A673 (cell line): ENCODE measurements at regions not wholly inside any gene's neighbourhood (a gene's known extent, or its start where the extent isn't known, plus 50 kb on each side); places are given as distances from the start of the nearest gene placed in this dataset.

ENCODE experiments used
- BruUV-seq: library from RNA; stranded (reverse); fragments of 400-500 nt; replicated peaks from 2 replicates; lab custom pipeline; 2021; lab: Mats Ljungman, UMichigan
- CTCF ChIA-PET: fragments of 300-600 bp; sonication (Branson Sonifier 250); formaldehyde crosslinking; loops from one replicate; lab custom pipeline; 2022; ENCODE audit warnings: antibody characterized with exemption; lab: Charles Lee
- POLR2A ChIA-PET: fragments of 300-600 bp; sonication (Branson Sonifier 250); formaldehyde crosslinking; loops from one replicate; lab custom pipeline; 2022; ENCODE audit warnings: antibody characterized with exemption; ENCODE audit not compliant: low non-redundant PET; lab: Charles Lee
- DNase-seq: peaks from one replicate; pipeline ENCODE4 v3.0.0-alpha.2; 2015; ENCODE audit warnings: low spot score
- H3K27ac ChIP-seq: fragments of 200-600 bp; sonication (generic); 2 replicates; pipeline ENCODE4 v1.5.1; 2016; ENCODE audit warnings: mixed run types, low read depth, mild to moderate bottlenecking, mixed read lengths, antibody characterized with exemption, low read length; ENCODE audit not compliant: poor library complexity, severe bottlenecking
- H3K27me3 ChIP-seq: fragments of 200-600 bp; sonication (generic); replicated peaks from 2 replicates; pipeline ENCODE4 v1.6.1; 2017; ENCODE audit warnings: mixed run types, low read depth, mild to moderate bottlenecking, mixed read lengths, antibody characterized with exemption, low read length; ENCODE audit not compliant: insufficient read depth, poor library complexity
- H3K36me3 ChIP-seq: fragments of 200-600 bp; sonication (generic); 2 replicates; pipeline ENCODE4 v1.6.1; 2016; ENCODE audit warnings: mixed run types, mild to moderate bottlenecking, mixed read lengths, antibody characterized with exemption, low read length; ENCODE audit not compliant: insufficient read depth, poor library complexity, severe bottlenecking
- H3K4me1 ChIP-seq: fragments of 200-600 bp; sonication (generic); 2 replicates; pipeline ENCODE4 v1.6.1; 2017; ENCODE audit warnings: mixed run types, mild to moderate bottlenecking, mixed read lengths, antibody characterized with exemption, low read length; ENCODE audit not compliant: insufficient read depth, poor library complexity, severe bottlenecking
- H3K4me3 ChIP-seq: fragments of 200-600 bp; sonication (generic); 2 replicates; pipeline ENCODE4 v1.5.1; 2016; ENCODE audit warnings: low read depth, mixed run types, mild to moderate bottlenecking, mixed read lengths, low read length; ENCODE audit not compliant: poor library complexity, severe bottlenecking
- H3K9me3 ChIP-seq: fragments of 200-600 bp; sonication (generic); 2 replicates; pipeline ENCODE4 v1.6.1; 2016; ENCODE audit warnings: mixed run types, low read depth, mild to moderate bottlenecking, mixed read lengths, antibody characterized with exemption, low read length; ENCODE audit not compliant: poor library complexity, severe bottlenecking
- EZH2 ChIP-seq: fragments of 200-600 bp; sonication (generic); IDR thresholded peaks from 2 replicates; pipeline ENCODE4 v1.6.1; 2017; ENCODE audit warnings: borderline replicate concordance, low read depth, mild to moderate bottlenecking, mixed read lengths, antibody characterized with exemption, low read length; ENCODE audit not compliant: poor library complexity, severe bottlenecking
- intact Hi-C: fragments of 100-400 bp; cut with micrococcal nuclease; formaldehyde crosslinking; loops from one replicate; pipeline ENCODE4 v1.10.0; 2022; ENCODE audit not compliant: unreplicated experiment
- TF ChIP-seq, protein P1 (sequence below): fragments of 300-800, 200-600 bp; sonication (generic); conservative IDR thresholded peaks from 2 replicates; pipeline ENCODE4 v1.5.1; 2017; ENCODE audit warnings: low read depth, mild to moderate bottlenecking, antibody characterized with exemption, low read length, moderate library complexity, mixed read lengths

DNA sequence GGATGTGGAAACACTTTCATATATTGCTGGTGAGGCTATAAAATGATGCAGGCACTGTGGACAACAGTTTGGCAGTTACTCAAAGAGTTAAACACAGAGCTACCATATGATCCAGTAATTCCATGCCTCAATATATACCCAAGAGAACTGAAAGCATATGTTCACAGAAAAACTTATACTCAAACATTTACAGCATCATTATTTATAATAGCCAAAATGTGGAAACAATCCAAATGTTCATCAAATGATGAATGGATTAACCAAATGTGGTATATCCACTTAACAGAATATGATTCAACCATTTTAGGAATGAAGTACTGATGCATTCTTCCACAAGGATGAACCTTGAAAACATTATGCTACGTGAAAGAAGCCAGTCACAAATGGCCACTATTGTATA lies 603.8 kb downstream of the IQCM start:
- no TSS peak for BruUV-seq
- DNase-seq = no peak
- intact Hi-C loops = no loop called here

DNA sequence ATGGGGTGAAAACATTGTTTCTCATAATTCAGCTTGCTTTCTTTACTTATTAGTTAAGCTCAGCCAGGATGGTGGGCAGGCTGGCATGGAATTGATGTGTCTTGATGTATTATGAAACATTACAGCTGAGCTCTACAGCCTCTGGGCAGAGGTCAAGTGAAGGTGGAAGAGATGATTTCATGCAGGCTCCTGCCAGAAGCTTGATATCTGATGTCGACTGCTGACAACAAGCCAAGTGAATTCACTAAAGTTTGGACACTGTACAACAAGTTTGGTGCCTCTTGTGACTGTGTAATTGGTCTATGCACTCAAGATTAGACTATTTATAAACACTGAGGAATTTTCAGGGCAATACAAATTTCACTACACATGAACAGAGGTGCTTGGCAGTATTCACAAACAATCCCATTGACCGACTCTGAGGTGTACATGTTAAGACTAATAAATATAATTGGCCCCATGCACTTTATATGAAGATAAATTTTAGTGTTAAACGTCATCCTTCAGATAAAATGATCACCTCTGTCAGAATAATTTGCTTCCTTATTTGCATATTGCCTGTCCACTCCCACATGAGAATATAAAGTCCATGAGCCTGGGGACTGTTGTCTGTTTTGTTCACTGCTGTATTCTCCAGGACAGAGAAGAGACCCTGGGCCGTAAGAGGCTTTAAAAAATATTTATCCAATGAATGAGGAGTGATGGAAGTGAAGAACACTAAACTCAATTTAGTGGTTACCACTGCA lies 612.2 kb downstream of the IQCM start:
- H3K9me3 ChIP-seq = no peaks in the 10 kb centered on the region
- TF ChIP-seq EZH2 = no peak
- TF ChIP-seq, protein P1, sequence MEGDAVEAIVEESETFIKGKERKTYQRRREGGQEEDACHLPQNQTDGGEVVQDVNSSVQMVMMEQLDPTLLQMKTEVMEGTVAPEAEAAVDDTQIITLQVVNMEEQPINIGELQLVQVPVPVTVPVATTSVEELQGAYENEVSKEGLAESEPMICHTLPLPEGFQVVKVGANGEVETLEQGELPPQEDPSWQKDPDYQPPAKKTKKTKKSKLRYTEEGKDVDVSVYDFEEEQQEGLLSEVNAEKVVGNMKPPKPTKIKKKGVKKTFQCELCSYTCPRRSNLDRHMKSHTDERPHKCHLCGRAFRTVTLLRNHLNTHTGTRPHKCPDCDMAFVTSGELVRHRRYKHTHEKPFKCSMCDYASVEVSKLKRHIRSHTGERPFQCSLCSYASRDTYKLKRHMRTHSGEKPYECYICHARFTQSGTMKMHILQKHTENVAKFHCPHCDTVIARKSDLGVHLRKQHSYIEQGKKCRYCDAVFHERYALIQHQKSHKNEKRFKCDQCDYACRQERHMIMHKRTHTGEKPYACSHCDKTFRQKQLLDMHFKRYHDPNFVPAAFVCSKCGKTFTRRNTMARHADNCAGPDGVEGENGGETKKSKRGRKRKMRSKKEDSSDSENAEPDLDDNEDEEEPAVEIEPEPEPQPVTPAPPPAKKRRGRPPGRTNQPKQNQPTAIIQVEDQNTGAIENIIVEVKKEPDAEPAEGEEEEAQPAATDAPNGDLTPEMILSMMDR = no peak
- no peak for DNase-seq
- ChIA-PET POLR2A (no interaction called here), CTCF (no interaction called here)
- peaks cover 2% of the 10 kb centered on the region for H3K4me1 ChIP-seq
- H3K4me3 ChIP-seq = no peak overlapping the region
- no peaks in the 10 kb centered on the region for H3K27me3 ChIP-seq
- no TSS peak for BruUV-seq
- H3K36me3 ChIP-seq = no peaks in the 10 kb centered on the region
- intact Hi-C loops = no loop called here
- no peak overlapping the region for H3K27ac ChIP-seq

More for the DNA sequence above, 603.8 kb downstream of the IQCM start:
- Histone ChIP-seq H3K27me3 (no peaks in the 10 kb centered on the region), H3K4me3 (no peak overlapping the region), H3K4me1 (peaks cover 9% of the 10 kb centered on the region), H3K36me3 (no peaks in the 10 kb centered on the region), H3K27ac (no peak overlapping the region), H3K9me3 (no peaks in the 10 kb centered on the region)
- ChIA-PET CTCF (no interaction called here), POLR2A (no interaction called here)
- TF ChIP-seq, protein P1 = no peak

DNA sequence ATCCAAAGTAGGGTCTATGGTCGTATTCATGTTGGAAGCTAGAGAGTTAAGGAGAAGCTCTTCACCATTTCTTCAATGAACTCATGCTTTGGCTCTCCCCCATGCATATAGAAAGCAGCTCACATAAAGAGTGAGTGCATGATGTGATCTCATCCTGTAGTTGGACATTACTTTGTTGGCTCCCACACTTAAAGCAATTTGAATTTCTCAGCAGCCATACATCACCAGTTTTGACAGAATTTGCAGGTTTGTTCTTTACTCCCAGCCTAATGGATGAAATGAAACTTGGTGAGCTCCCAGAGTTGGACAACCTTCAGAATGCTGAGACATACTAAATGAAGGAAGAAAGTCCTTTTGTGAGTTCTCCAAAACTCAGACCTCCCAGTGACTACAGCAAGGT lies 613.5 kb downstream of the IQCM start:
- ChIA-PET POLR2A (no interaction called here), CTCF (no interaction called here)
- Histone ChIP-seq H3K4me3 (no peak overlapping the region), H3K36me3 (no peaks in the 10 kb centered on the region), H3K9me3 (no peaks in the 10 kb centered on the region), H3K27ac (no peak overlapping the region), H3K4me1 (no peaks in the 10 kb centered on the region), H3K27me3 (no peaks in the 10 kb centered on the region)
- DNase-seq = no peak
- intact Hi-C loops = no loop called here
- no TSS peak for BruUV-seq
- TF ChIP-seq, protein P1 = no peak
- TF ChIP-seq EZH2 = no peak
